Glomerular endothelial cell (primary cell): ENCODE measurements at regions not wholly inside any gene's neighbourhood (a gene's known extent, or its start where the extent isn't known, plus 50 kb on each side); places are given as distances from the start of the nearest gene placed in this dataset.
"Not testable (repeated sequence)": the region's sequence is repeated elsewhere in the genome, so short reads cannot be mapped to it uniquely, and the experiment has no call there.

Source experiments
- DNase-seq: peaks from one replicate; pipeline ENCODE4 v3.0.0-alpha.2; 2011; ENCODE audit warnings: low read depth, low spot score; ENCODE audit errors: extremely low read depth

GRCh38 chr1:95509989-95510388 lies 276.0 kb downstream of the RWDD3 start:
- DNase-seq = no peak

- DNase-seq = no peak
These were observed 278.9 kb downstream of the RWDD3 start for GRCh38 chr1:95512925-95513324.

GRCh38 chr1:95517506-95517905 lies 283.5 kb downstream of the RWDD3 start:
- no peak for DNase-seq

GRCh38 chr1:95518310-95518709 lies 284.3 kb downstream of the RWDD3 start:
- no peak for DNase-seq

GRCh38 chr1:95520390-95520789 lies 286.4 kb downstream of the RWDD3 start:
- no peak for DNase-seq

- DNase-seq = no peak
These were observed 298.3 kb downstream of the RWDD3 start for GRCh38 chr1:95532335-95532734.

- DNase-seq = no peak
These were observed 301.0 kb downstream of the RWDD3 start for GRCh38 chr1:95534985-95535384.

GRCh38 chr1:95535614-95536013 lies 301.6 kb downstream of the RWDD3 start:
- DNase-seq = no peak

GRCh38 chr1:95536501-95536900 lies 302.5 kb downstream of the RWDD3 start:
- no peak for DNase-seq

- no peak for DNase-seq
These were observed 303.2 kb downstream of the RWDD3 start for GRCh38 chr1:95537176-95537575.

GRCh38 chr1:95538242-95538641 lies 304.2 kb downstream of the RWDD3 start:
- not testable (repeated sequence) for DNase-seq

- no peak for DNase-seq
These were observed 308.9 kb downstream of the RWDD3 start for GRCh38 chr1:95542936-95543335.

GRCh38 chr1:95547005-95547404 lies 313.0 kb downstream of the RWDD3 start:
- DNase-seq = no peak

- DNase-seq = no peak
These were observed 314.2 kb downstream of the RWDD3 start for GRCh38 chr1:95548211-95548610.

GRCh38 chr1:95551201-95551600 lies 317.2 kb downstream of the RWDD3 start:
- DNase-seq = no peak

GRCh38 chr1:95553595-95553994 lies 319.6 kb downstream of the RWDD3 start:
- no peak for DNase-seq

- DNase-seq = no peak
These were observed 320.4 kb downstream of the RWDD3 start for GRCh38 chr1:95554408-95554807.

GRCh38 chr1:95558791-95559190 lies 324.8 kb downstream of the RWDD3 start:
- DNase-seq = no peak

GRCh38 chr1:95561346-95561745 lies 327.3 kb downstream of the RWDD3 start:
- no peak for DNase-seq

GRCh38 chr1:95562230-95562629 lies 328.2 kb downstream of the RWDD3 start:
- DNase-seq = no peak

GRCh38 chr1:95572002-95572401 lies 338.0 kb downstream of the RWDD3 start:
- DNase-seq = no peak

- DNase-seq = no peak
These were observed 339.0 kb downstream of the RWDD3 start for GRCh38 chr1:95572962-95573361.

- no peak for DNase-seq
These were observed 341.3 kb downstream of the RWDD3 start for GRCh38 chr1:95575291-95575690.

- DNase-seq = no peak
These were observed 344.5 kb downstream of the RWDD3 start for GRCh38 chr1:95578462-95578861.
